ENCODE measurements at regions not wholly inside any gene's neighbourhood (a gene's known extent, or its start where the extent isn't known, plus 50 kb on each side); places are given as distances from the start of the nearest gene placed in this dataset.

DNA sequence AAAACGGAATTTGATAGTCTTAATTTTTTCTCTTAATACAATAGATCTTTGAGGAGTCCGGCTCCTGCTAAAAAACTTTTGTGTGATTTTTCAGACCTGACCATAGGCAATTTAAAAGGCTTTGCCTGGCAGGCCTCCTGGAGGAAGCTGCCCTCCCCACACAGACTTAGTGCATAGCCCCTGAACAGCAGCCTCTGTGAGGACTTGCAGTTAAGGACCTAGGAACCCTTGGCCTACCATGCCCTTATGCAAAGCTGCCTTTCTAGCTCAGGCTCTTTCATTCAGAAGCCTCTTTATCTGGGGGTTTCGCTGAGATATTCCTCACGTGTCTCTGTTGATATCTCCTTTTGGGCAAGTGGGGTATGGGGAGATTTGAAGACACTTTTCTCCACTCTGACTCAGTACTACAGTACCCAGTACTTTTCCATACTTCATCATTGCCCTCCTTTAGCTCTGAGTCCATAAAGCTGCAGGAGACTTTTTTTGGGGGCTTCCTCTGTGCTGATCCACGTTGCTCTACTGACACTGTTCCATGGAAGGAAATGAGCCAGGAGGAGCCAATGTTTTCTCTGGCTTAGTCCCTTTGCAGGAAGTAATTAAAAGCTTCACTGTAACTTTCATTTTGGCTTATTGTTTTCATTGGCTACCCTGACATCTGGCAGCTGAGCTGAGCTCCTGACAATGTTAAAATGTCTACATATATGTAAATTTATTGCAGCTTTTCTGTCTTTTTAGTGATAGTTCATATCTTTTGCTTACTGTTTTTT is 283.1 kb downstream of the TDRD3 start:
- TF ChIP-seq POLR2A (IDR thresholded peaks at IDR 0.05) (no peak), CTCF (IDR thresholded peaks at IDR 0.05) (no peak)

All from heart left ventricle (tissue), 13 donors.